ENCODE measurements at regions not wholly inside any gene's neighbourhood (a gene's known extent, or its start where the extent isn't known, plus 50 kb on each side); places are given as distances from the start of the nearest gene placed in this dataset.
"Not testable (repeated sequence)": the region's sequence is repeated elsewhere in the genome, so short reads cannot be mapped to it uniquely, and the experiment has no call there.

DNA sequence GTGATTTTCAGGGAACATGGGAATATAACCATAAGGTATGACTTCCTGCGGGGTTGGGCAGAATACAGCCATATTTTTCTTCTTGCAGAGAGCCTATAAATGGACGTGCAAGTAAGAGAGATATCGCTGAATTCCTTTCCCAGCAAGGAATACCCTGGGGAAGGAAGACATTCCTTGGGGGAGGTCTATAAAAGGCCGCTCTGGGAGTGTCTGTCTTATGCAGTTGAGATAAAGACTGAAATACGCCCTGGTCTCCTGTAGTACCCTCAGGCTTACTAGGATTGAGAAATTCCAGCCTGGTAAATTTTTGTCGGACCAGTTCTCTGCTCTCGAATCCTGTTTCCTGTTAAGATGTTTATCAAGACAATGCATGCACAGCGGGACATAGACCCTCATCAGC, 282.2 kb upstream of the CYLC2 start:
- not testable (repeated sequence) for TF ChIP-seq TAF1, POLR2A, POLR2AphosphoS5, POU2F2 (IDR thresholded peaks at IDR 0.05; ENCODE audit: low read depth, low read length)

All from GM12891 (cell line).